ENCODE measurements at regions not wholly inside any gene's neighbourhood (a gene's known extent, or its start where the extent isn't known, plus 50 kb on each side); places are given as distances from the start of the nearest gene placed in this dataset.

- WGBS: 93% methylated on average over 2 of the region's 2 CpGs
- H3K4me3 ChIP-seq: no peak overlapping the region
- no peaks in the 10 kb centered on the region for H3K36me3 ChIP-seq
- no peaks in the 10 kb centered on the region for H3K4me1 ChIP-seq
- no peaks in the 10 kb centered on the region for H3K9me3 ChIP-seq
- H3K27ac ChIP-seq (replicated peaks in 1 of 4): no peak overlapping the region
- intact Hi-C loops (cut with DNase I): no loop called here
- no peak for TF ChIP-seq EP300 (IDR thresholded peaks at IDR 0.05)
- no peak for TF ChIP-seq POLR2AphosphoS5 (IDR thresholded peaks at IDR 0.05)
- TF ChIP-seq CTCF (IDR thresholded peaks at IDR 0.05): no peak
- no peak for TF ChIP-seq POLR2A (IDR thresholded peaks at IDR 0.05; ENCODE audit: low read depth)
- no peaks in the 10 kb centered on the region for H3K27me3 ChIP-seq
- DNase-seq (ENCODE audit: extremely low spot score): no peak
Observed at GRCh38 chr13:64277097-64277496, 2861.4 kb upstream of the PCDH20 start.

GRCh38 chr13:64276232-64276631 is 2860.6 kb upstream of the PCDH20 start:
- Histone ChIP-seq H3K27me3 (no peaks in the 10 kb centered on the region), H3K36me3 (no peaks in the 10 kb centered on the region), H3K9me3 (no peaks in the 10 kb centered on the region), H3K4me1 (no peaks in the 10 kb centered on the region), H3K4me3 (no peak overlapping the region), H3K27ac (replicated peaks in 1 of 4) (no peak overlapping the region)
- DNase-seq (ENCODE audit: extremely low spot score): no peak
- 46% methylated on average over 2 of the region's 2 CpGs for WGBS
- TF ChIP-seq EP300 (IDR thresholded peaks at IDR 0.05) (no peak), POLR2AphosphoS5 (IDR thresholded peaks at IDR 0.05) (no peak), POLR2A (IDR thresholded peaks at IDR 0.05; ENCODE audit: low read depth) (no peak), CTCF (IDR thresholded peaks at IDR 0.05) (no peak)
- intact Hi-C loops (cut with DNase I): no loop called here

GRCh38 chr13:64274481-64275217 is 2859.0 kb upstream of the PCDH20 start:
- Histone ChIP-seq H3K27ac (replicated peaks in 1 of 4) (no peak overlapping the region), H3K4me3 (no peak overlapping the region), H3K9me3 (no peaks in the 10 kb centered on the region), H3K36me3 (no peaks in the 10 kb centered on the region), H3K27me3 (no peaks in the 10 kb centered on the region), H3K4me1 (no peaks in the 10 kb centered on the region)
- DNase-seq (ENCODE audit: extremely low spot score): no peak
- 80% methylated on average over 5 of the region's 5 CpGs for WGBS
- intact Hi-C loops (cut with DNase I): no loop called here
- no peak for TF ChIP-seq POLR2AphosphoS5 (IDR thresholded peaks at IDR 0.05)
- no peak for TF ChIP-seq POLR2A (IDR thresholded peaks at IDR 0.05; ENCODE audit: low read depth)
- TF ChIP-seq CTCF (IDR thresholded peaks at IDR 0.05): no peak
- TF ChIP-seq EP300 (IDR thresholded peaks at IDR 0.05): no peak

GRCh38 chr13:64273780-64274179 is 2858.1 kb upstream of the PCDH20 start:
- intact Hi-C loops (cut with DNase I): no loop called here
- H3K9me3 ChIP-seq: no peaks in the 10 kb centered on the region
- H3K27me3 ChIP-seq: no peaks in the 10 kb centered on the region
- no peaks in the 10 kb centered on the region for H3K36me3 ChIP-seq
- 79% methylated on average over 4 of the region's 4 CpGs for WGBS
- no peak for DNase-seq (ENCODE audit: extremely low spot score)
- H3K4me1 ChIP-seq: no peaks in the 10 kb centered on the region
- no peak overlapping the region for H3K4me3 ChIP-seq
- H3K27ac ChIP-seq (replicated peaks in 1 of 4): no peak overlapping the region
- TF ChIP-seq POLR2A (IDR thresholded peaks at IDR 0.05; ENCODE audit: low read depth) (no peak), CTCF (IDR thresholded peaks at IDR 0.05) (no peak), POLR2AphosphoS5 (IDR thresholded peaks at IDR 0.05) (no peak), EP300 (IDR thresholded peaks at IDR 0.05) (no peak)

GRCh38 chr13:64272681-64273080 is 2857.0 kb upstream of the PCDH20 start:
- H3K36me3 ChIP-seq: no peaks in the 10 kb centered on the region
- TF ChIP-seq CTCF (IDR thresholded peaks at IDR 0.05) (no peak), POLR2AphosphoS5 (IDR thresholded peaks at IDR 0.05) (no peak), EP300 (IDR thresholded peaks at IDR 0.05) (no peak), POLR2A (IDR thresholded peaks at IDR 0.05; ENCODE audit: low read depth) (no peak)
- H3K27ac ChIP-seq (replicated peaks in 1 of 4): no peak overlapping the region
- intact Hi-C loops (cut with DNase I): no loop called here
- WGBS: 78% methylated on average over 1 of the region's 1 CpG
- no peak for DNase-seq (ENCODE audit: extremely low spot score)
- H3K4me3 ChIP-seq: no peak overlapping the region
- H3K27me3 ChIP-seq: no peaks in the 10 kb centered on the region
- no peaks in the 10 kb centered on the region for H3K4me1 ChIP-seq
- no peaks in the 10 kb centered on the region for H3K9me3 ChIP-seq

Data from esophagus muscularis mucosa (tissue), 4 donors.